Renal cortical epithelial cell (primary cell): ENCODE measurements at regions not wholly inside any gene's neighbourhood (a gene's known extent, or its start where the extent isn't known, plus 50 kb on each side); places are given as distances from the start of the nearest gene placed in this dataset.

Source experiments
- DNase-seq: peaks from one replicate; pipeline ENCODE4 v3.0.0-alpha.2; 2011; ENCODE audit warnings: low read depth

DNA sequence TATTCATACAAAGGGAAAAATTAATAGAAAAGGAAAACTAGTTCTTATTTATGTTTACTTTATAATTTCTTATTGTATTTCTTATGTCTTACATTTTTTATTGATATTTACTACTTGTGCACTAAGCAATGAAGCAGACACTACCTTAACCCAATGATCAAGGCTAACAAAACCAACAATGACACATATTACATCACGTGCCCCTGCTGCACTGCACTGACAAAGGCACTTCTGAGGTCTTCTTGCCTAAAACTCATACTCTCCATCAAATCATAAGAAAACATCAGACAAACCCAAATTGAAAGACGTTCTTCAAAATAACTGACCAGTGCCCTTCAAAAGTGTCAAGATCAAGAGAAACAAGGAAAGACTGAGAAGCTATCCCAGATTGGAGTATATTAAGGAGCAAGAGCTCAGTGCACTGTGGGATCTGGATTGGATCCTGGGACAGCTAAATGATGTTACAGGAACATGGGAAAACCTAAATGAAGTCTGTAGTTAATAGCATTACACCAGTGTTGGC lies 230.9 kb downstream of the AUH start:
- no peak for DNase-seq

DNA sequence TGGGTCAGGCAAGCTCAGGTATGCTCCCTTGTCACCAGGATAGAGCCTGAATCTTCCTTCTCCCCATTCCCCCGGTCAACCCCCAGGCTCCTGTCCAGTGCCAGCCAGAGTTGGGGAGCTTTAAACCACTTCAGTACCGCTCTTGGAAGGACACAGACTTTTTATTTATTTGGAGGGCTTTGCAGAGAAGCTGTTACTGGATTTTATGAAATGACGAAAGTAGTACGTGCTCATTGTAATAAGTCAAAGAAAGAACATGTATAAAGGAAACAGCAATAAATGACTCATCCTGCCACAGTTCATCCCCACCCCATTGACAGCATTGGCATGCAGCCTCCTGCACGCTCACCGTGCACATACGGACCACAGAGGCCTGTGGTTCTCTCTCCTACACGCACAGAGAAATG lies 230.3 kb downstream of the AUH start:
- DNase-seq, result peak; percentile 80

DNA sequence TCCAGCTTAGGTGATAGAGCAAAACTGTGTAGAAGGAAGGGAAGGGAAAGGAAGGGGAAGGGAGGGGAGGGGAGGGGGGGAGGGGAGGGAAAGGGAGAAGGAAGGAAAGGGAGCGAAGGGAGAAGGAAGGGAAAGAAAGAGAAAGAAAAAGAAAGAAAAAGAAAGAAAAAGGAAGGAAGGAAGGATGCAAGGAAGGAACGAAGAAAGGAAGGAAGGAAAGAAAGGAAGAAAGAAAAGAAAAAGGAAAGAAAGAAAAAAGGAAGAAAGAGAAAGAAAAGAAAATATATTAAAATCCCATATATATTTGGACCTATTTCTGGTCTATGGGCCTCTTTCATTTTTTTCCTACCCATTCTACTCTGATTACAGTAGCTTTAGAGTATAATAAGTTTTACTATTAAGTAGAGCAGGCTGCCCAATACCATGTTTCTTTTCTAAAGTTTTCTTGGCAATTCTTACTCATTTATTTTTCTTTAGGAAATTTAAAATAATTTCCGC lies 229.1 kb downstream of the AUH start:
- no peak for DNase-seq

DNA sequence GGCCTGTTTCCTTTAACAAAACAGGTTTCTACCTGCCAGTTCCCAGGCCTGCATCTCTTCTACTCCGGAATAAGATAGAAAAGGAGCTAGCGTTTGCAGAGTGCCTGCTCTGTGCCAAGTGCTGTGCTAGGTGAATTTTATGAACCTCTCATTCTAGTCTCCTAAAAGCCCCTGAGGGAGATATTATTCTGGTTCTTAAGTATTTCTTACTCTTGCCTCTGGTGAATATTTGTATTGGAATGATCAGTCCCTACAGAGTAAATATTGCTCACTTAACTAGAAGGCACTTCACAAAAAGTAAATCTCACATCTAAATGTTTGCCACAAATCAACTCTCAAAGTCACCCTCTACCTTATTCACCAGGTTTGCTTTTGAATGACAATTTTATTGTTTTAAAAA lies 227.1 kb downstream of the AUH start:
- DNase-seq, result no peak

DNA sequence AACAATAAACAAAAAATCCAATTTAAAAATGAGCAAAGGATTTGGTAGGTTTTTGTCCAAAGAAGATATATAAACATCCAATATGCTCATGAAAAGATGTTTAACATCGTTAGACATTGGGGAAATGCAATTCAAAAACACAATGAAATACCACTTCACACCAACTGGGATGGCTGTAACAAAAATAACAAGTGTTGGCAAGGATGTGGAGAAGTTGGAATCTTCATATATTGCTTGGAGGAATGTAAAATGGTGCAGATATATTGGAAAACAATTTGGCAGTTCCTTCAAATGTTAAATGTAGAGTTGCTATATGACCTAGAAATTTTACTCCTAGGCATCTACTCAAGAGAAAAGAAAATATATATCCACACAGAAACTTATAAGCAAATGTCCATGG lies 224.3 kb downstream of the AUH start:
- no peak for DNase-seq

DNA sequence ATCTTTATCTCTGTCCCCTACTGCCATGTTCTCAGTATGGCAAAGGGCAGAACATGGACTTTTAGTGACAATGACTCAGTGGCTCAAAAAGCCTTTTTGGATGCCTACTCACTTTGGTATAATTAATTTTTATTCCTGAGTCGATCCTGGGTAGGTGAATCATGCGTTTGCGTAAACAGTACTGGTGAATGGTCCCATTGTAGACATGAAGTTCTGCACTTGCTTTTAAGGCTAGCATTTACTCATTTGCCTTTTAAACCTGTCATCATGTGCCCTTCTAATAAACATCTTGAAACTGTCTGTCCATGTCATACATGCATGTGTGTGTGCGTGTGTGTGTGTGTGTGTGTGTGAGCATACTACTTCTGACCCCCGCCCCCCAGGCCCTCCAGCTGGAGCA lies 223.0 kb downstream of the AUH start:
- peak; percentile 77 for DNase-seq

DNA sequence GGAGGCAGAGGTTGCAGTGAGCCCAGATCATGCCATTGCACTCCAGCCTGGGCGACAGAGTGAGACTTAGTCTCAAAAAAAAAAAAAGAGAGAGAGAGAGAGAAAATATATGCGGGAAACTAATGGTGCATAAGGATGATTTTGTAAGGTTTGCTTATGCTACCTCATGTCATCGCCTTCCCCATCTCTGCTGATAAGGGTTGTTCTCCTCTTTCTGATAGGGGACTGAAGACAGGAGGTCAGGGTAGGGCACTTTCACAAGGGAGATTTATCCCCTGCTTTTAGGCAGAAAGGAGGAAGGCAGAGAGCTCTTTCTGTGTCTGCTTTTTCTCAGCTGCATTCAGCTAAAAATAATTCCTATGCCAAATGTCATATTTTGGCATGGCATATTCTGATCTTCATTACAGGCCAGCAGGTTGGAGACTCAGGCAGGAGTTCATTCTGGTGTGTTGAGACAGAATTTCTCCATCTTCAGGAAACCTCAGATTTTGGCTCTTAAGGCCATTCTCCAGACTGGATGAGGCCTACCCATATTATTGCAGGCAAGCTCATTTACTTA lies 220.2 kb downstream of the AUH start:
- no peak for DNase-seq

DNA sequence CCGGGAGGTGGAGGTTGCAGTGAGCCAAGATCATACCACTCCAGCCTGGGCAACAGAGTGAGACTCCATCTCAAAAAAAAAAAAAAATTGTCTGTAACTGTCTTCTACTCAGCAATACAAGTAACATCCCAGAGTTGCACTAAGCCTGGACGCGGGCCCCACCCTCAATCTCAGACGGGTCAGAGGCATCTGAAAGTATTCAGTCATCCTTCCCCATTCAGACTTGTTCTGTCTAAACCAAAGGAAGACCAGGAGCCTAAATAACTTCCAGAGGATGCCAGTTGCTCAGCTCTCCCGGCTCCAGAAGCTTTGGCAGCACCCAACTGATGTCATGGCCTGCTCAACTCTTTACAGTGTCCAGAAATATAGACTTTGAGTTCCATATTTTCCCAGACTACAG lies 218.6 kb downstream of the AUH start:
- no peak for DNase-seq

DNA sequence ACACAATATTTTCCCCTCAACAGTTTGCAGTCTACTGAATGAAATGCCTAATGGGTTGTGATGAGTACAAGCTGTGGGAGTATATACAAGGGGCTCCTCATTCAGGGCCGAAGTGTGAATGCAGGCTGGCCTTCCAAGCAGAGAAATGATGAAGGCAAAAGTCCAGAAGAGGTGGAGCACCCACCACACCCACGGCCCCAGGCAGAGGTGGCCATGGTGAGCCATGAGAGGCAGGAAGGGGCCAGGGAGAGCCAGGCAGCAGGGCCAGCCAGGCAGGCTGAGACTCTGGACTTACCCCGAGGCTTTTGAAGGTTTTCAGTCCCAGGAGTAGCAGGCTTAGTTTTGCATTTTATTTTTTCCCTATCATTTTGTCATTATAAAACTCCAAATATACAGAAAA lies 218.1 kb downstream of the AUH start:
- DNase-seq, result no peak

DNA sequence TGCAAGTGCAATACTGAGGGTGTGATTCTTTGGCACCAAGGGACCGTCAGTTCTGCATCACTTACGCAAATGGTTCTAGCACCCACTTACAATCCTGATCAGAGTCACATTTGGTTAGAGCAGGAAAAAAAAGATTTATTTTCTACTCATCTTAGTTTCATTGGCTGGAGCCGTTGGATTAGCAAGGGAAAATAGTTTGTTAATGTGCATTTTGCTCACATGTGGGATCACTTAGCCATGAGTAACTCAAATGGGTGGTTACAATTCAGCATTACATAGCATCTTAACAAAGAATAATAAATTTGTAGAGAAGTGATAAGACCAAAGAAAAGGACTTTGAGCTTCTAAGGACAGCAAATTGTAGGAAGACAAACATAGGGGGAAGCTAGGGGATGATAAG lies 216.9 kb downstream of the AUH start:
- no peak for DNase-seq

DNA sequence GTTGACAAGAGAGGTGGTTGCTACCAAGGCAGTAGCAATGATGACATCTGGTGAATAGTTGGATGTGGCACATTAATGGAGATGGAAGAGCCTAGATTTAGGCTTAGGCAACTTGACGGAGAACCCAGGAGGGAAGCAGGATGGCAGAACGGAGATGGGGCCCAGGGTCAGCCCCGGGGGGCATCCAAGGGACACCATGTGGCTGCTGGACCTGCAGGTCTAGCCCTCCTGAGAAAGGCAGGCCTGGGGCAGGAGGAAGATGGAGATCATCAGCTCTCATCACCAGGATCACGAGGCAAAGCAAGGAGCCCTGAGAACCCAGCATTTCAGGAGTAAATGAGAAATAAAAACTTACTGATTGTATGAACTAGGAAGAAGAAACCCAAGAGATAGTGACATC lies 216.2 kb downstream of the AUH start:
- no peak for DNase-seq

DNA sequence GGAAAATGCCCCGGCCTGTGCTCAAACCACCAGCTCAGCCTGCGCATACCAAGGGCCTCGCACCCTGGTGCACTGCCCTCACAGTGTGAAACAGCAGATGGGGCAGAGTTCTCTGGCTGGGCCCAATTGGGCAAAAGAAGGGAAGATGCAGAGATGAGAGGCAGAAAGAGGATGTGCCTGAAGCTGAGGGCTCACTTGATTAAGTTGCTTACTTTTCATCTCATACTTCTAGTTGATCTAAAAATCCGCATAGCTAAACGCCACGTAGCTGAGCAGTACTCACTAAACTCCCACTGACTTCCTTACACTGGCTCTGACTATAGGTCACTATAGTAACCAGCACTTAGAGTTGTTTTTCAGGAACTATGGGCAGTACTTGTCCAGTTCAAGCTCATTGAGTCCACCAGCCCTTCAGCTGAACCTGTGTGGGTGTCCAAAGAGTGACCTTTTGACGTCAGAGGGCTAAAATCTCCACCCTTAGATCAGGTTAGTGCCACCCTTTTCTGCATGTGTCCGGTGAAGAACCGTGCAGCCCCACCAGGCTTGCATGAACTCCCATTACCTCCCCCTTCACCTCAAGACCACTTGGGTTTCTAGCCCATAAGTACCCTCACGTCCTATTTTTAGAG lies 215.2 kb downstream of the AUH start:
- peak; percentile 77 for DNase-seq

DNA sequence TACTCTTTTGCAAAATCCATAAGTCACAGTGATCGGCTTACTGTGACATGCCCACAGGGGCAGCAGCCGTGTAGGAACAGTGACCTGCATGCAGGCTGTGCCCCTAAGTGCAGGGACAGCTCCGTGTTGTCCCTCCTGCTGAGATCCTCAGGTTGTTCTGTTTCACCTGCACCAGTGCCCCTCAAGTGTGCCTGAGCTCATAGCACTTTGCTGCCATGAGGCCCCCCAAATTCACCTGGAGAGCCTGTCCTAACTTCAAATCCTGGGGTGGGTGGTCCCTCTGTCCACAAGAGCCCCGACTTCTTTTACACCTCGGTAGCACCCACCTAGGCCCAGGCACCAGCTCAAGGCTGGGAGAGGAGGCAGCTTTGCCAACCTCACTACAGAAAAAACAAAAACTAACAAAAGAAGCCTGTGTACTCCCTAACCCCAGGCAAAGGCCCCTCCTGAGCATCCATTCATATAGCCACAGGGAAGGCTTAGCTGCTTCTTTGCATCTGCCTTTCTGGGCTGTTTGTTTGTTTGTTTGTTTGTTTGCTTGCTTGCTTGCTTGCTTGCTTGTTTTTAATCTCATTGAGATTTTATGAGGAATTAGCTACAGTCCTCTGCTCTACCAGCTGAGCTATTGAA lies 214.5 kb downstream of the AUH start:
- no peak for DNase-seq

DNA sequence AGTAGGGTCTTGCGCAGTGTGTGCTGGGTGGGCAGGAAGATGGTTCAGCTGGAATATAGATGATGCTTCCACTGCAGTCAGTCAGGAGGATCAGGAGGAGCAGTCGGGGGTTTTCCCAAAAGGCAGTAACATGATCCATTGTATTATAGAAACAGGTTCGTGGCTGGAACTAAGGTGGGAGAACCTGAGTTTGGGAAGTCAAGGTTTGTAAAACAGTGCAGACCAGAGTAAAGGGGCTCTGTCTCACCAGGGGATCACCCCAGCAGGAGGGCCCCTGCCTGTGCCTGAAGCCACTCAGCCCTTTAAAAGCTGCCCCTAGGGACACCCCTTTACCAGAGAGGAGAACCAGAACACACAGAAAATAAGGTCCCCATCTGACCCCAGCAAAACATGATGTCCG lies 213.4 kb downstream of the AUH start:
- DNase-seq, result no peak

DNA sequence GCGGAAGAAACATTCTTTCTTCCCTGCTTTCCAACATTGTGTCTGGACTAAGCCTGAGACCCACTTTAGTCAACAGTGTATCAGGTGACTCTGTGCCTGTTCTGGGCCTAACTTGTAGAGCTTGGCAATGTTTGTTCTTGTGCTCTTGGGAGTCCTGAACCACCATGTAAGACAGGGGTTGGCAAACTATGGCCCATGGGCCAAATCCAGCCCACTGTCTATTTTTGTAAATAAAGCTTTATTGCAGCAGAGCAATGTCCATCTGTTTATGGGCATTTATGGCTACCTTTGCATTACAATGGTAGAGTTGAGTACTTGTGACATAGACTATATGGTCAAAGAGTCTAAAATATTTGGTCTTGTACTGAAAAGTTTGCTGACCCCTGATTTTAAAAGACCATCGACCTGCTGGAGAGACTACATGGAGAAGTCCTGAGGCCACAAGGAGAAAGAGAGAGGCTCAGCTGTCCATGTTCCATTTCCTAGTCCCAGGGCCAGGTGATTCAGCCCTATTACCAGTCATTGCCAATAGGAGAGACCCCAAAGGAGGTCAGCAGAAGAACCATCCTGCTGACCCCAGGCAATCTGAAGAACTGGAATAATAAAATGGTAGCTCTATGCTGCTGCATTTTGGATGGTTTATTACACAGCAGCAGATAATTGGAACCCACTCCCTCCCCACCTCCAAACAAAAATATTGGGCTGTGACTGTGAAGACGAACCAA lies 211.3 kb downstream of the AUH start:
- no peak for DNase-seq

DNA sequence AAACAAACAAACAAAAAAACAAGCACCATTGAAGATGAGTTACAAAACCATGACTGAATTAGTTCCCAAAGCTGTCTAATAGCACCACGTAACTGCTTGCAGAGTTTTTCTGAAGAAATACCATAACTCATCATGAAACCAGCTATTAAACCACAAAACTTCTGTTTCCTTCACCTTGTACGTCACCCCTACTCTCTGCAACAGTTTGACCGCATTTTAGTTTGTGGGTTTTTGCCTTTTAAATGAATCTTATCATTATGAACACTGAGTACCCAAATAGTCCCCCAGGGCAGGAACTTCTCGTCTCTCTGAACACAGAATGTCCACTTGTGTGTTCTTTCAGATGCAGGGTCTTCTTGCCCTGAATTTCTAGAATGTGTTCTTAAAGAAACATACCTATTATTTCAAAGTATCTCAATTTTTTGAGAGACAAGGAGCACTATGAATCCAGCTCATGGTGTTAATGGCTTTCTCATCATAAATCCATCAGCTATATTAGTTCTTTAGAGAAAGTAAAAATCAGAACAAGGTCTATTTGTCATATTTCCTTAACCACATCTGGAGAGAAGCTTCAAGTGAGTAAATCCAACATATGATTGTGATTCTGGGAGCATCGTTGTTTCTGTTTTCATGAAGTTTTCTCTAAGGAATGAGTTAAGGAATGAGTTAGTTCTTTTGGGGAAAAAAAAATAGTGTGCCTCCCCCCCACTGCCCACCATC lies 210.6 kb downstream of the AUH start:
- no peak for DNase-seq

DNA sequence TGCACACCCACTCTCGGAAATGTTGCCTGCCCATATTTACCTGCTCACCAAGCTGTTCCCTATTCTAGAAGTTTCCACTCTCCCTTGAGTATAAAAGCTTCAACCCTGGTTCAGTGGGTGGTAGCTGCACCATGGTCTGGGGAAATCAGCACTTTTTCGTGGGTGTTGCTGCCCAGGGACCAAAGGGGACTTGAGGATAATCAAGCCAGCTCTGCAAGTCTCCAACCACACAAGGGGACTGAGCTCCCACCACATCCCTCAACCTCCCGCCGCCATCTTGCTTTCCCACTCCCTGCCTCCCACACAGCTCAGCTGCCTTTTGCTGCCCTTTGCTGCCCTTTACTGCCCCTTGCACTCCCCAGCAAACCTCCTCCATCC lies 210.0 kb downstream of the AUH start:
- no peak for DNase-seq

DNA sequence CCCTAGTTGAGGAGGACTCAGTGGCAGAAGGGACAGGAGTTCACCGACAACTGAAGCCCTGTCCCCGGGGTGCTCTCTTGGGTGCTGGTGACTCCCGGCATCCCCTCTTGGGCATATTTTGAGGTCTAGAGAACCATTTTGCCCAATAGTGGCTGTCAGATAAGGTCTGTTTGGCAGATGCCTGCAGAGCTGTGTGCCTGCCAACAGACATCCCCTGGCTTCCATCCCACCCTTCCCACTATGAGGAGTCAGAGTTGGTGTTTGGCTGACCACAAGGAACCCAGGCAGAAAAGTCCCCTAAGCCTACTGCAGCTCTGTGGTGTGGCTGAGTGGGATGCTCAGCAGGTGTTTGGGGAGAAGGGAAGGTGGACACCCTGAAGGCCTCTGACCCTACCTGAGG lies 207.0 kb downstream of the AUH start:
- DNase-seq, result no peak

DNA sequence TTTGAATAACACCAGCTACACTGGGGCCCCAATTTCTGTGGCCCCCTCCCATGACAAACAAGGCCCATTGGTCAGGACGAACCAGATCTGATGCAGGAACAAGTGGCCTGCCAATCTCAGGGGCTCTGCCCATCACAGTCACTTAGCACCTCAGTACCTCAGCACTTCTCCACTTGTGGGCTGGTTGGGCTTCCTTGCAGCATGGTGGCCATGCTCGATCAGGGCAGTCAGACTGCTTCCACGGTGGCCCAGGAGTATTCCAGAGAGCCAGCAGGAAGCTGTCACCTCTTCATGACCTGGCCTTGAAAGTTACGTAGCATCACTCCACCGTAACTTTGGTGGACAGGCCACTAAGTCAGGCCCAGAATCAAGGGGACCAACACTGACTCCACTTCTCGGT lies 206.5 kb downstream of the AUH start:
- DNase-seq, result no peak

DNA sequence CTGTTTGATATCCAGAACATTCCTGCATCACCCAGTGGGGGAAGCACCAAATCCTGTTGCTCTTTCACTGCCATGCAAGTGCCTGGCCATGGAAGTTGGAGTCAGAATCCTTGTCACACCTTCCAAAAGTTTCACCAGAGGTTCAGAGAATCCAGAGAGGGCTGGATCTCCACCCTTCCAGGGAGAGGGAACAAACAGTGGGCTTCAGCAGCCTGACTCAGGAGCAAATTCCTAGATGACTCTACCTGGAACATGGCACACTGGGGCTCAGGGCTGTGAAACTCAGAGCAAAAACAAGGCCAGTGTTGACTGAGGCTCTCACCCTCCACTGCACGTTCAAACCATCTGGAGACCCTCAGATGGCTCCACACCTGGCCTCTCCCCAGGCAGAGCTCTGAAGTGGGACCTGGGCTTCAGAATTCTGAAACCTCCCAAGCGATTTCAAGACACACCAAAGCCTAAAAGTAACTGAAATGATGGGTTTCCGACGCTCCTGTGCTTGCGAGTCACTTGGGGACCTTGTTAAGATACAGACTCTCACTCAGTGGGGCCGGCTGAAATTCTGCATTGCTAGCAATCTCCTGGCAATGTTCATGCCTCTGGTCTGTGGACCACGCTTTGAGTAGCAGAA lies 205.9 kb downstream of the AUH start:
- DNase-seq, result no peak

DNA sequence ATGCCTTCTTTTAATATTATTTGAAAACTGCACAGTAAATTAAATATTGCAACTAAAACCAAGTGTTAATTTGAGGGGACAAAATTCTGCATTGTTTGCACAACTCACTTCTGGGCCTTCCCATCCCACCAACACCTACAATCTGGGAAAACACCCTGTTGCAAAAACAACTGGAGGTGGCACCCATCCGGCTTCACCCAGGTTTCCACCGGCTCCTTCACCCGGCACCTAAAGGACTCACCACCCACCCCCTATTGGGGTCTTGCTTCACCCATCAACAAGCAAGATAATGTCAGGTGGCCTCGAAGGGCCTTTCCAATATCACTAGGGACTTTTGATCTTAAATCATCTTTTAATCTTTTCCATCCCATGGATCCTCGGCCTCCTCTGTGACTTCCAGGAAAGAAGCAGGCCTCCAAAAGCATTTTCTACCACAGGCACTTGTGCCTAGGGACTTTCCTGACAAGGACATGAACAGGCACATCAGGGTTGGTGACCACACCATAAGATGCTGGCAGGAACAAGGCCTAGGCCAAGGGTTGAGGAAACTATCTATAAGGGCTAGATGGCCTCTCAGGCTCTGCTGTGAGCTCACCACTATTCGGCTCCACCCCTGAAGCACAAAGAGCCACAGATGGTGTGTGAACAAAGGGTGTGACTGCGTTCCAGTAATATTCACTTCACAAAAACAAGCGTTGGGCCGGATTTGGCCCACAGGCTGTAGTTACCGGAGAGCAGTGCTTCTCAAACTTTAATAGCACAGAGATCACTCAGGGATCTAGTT lies 205.1 kb downstream of the AUH start:
- no peak for DNase-seq
